ENCODE measurements at regions not wholly inside any gene's neighbourhood (a gene's known extent, or its start where the extent isn't known, plus 50 kb on each side); places are given as distances from the start of the nearest gene placed in this dataset.
"Not testable (repeated sequence)": the region's sequence is repeated elsewhere in the genome, so short reads cannot be mapped to it uniquely, and the experiment has no call there.

- DNase-seq (ENCODE audit: low read depth) = no peak
Observed at GRCh38 chr4:19512086-19512485, 739.6 kb upstream of the SLIT2 start.

GRCh38 chr4:19510993-19511392 lies 740.7 kb upstream of the SLIT2 start:
- no peak for DNase-seq (ENCODE audit: low read depth)

GRCh38 chr4:19508442-19508841 lies 743.3 kb upstream of the SLIT2 start:
- DNase-seq (ENCODE audit: low read depth) = peak; percentile 32

GRCh38 chr4:19497705-19498104 lies 754.0 kb upstream of the SLIT2 start:
- DNase-seq (ENCODE audit: low read depth) = no peak

GRCh38 chr4:19496756-19497155 lies 754.9 kb upstream of the SLIT2 start:
- DNase-seq (ENCODE audit: low read depth) = peak; percentile 26

GRCh38 chr4:19494961-19495360 lies 756.7 kb upstream of the SLIT2 start:
- peak; percentile 54 for DNase-seq (ENCODE audit: low read depth)

GRCh38 chr4:19492606-19493005 lies 759.1 kb upstream of the SLIT2 start:
- DNase-seq (ENCODE audit: low read depth) = peak; percentile 69

GRCh38 chr4:19486400-19486799 lies 765.3 kb upstream of the SLIT2 start:
- DNase-seq (ENCODE audit: low read depth) = peak; percentile 24

GRCh38 chr4:19478791-19479190 lies 772.9 kb upstream of the SLIT2 start:
- DNase-seq (ENCODE audit: low read depth) = peak; percentile 72

- peak; percentile 44 for DNase-seq (ENCODE audit: low read depth)
Observed at GRCh38 chr4:19473569-19473968, 778.1 kb upstream of the SLIT2 start.

- no peak for DNase-seq (ENCODE audit: low read depth)
Observed at GRCh38 chr4:19472666-19473065, 779.0 kb upstream of the SLIT2 start.

- DNase-seq (ENCODE audit: low read depth) = not testable (repeated sequence)
Observed at GRCh38 chr4:19470001-19470400, 781.7 kb upstream of the SLIT2 start.

GRCh38 chr4:19462117-19462516 lies 789.6 kb upstream of the SLIT2 start:
- DNase-seq (ENCODE audit: low read depth) = no peak

- no peak for DNase-seq (ENCODE audit: low read depth)
Observed at GRCh38 chr4:19455850-19456602, 795.7 kb upstream of the SLIT2 start.

- DNase-seq (ENCODE audit: low read depth) = no peak
Observed at GRCh38 chr4:19455196-19455595, 796.5 kb upstream of the SLIT2 start.

GRCh38 chr4:19438233-19438632 lies 813.5 kb upstream of the SLIT2 start:
- DNase-seq (ENCODE audit: low read depth) = peak; percentile 78

- DNase-seq (ENCODE audit: low read depth) = no peak
Observed at GRCh38 chr4:19437008-19437407, 814.7 kb upstream of the SLIT2 start.

GRCh38 chr4:19429684-19430083 lies 822.0 kb upstream of the SLIT2 start:
- no peak for DNase-seq (ENCODE audit: low read depth)

GRCh38 chr4:19425146-19425545 lies 826.6 kb upstream of the SLIT2 start:
- no peak for DNase-seq (ENCODE audit: low read depth)

GRCh38 chr4:19417256-19417655 lies 834.4 kb upstream of the SLIT2 start:
- DNase-seq (ENCODE audit: low read depth) = no peak

GRCh38 chr4:19416146-19416545 lies 835.6 kb upstream of the SLIT2 start:
- DNase-seq (ENCODE audit: low read depth) = no peak

GRCh38 chr4:19408490-19408889 lies 843.2 kb upstream of the SLIT2 start:
- no peak for DNase-seq (ENCODE audit: low read depth)

- no peak for DNase-seq (ENCODE audit: low read depth)
Observed at GRCh38 chr4:19406789-19407188, 844.9 kb upstream of the SLIT2 start.

GRCh38 chr4:19403786-19404370 lies 847.8 kb upstream of the SLIT2 start:
- DNase-seq (ENCODE audit: low read depth) = no peak

Data from iris pigment epithelial cell (primary cell).